ENCODE measurements at regions not wholly inside any gene's neighbourhood (a gene's known extent, or its start where the extent isn't known, plus 50 kb on each side); places are given as distances from the start of the nearest gene placed in this dataset.

DNA sequence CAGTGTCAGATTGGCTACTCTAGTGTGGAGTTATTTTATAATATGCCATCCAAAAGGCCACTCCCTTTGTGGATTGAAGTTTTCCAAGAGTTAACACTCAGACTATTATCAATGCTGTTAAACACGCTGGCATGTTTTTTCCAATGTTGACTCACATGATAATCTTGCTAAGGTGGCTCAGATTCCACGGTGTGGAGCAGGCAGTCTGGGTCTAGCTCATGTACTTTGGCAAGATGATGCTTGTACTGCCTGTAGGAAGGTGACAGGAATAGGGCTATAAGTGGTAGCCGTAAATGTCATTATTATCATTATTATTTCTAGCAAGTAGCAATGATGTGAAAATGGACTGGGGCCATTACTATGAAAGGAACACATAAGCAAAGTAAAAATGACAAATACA is 79.4 kb upstream of the TBX20 start:
- TF ChIP-seq CTCF (IDR thresholded peaks at IDR 0.05) (no peak), POLR2AphosphoS5 (IDR thresholded peaks at IDR 0.05) (no peak), EP300 (IDR thresholded peaks at IDR 0.05; ENCODE audit: low read depth) (no peak)

All from transverse colon (tissue), 4 donors.